HG02610 (cell line): ENCODE measurements at regions not wholly inside any gene's neighbourhood (a gene's known extent, or its start where the extent isn't known, plus 50 kb on each side); places are given as distances from the start of the nearest gene placed in this dataset.

ENCODE experiments used
- ATAC-seq: cut with Tn5 transposase; IDR thresholded peaks from one replicate; pipeline ENCODE4 v1.9.1; 2021; ENCODE audit warnings: mild to moderate bottlenecking, moderate library complexity; ENCODE audit not compliant: unreplicated experiment

DNA sequence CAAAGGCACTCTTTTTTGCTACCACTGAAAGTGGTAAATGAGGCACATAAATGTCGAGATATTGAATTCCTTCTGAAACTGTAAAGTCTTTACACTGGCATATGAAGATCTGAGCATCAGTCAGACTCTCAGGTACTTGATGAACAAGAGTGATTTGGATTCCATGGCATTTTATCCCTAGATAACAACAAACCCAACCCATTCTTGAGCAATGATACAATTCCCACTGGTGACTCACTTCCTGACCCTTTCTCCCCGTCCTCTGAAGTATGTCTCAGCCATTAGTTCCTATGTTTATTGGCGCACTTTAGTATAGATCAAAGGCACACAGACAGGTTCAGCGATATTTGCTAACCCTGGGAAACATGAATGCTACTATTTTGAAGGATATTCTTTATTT is 147.0 kb upstream of the RBFOX1 start:
- no peak for ATAC-seq

DNA sequence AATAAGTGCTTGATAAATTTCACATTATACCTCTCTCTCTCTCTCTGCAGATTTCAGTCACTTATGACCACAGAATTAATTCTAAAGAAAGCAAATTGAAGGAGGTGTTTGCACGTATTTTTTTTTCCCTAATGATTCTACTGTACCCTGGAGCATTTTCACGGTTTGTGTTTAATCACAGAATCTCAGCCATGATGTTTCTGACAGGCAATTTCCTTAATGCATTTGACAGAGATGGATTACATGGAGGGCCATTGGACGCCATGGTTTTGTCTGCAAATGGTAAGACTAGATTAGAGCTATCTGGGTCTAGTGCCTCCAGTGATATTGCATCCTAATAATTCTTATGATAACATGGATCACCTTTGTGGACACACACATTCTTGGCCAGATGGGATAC is 147.5 kb upstream of the RBFOX1 start:
- no peak for ATAC-seq

DNA sequence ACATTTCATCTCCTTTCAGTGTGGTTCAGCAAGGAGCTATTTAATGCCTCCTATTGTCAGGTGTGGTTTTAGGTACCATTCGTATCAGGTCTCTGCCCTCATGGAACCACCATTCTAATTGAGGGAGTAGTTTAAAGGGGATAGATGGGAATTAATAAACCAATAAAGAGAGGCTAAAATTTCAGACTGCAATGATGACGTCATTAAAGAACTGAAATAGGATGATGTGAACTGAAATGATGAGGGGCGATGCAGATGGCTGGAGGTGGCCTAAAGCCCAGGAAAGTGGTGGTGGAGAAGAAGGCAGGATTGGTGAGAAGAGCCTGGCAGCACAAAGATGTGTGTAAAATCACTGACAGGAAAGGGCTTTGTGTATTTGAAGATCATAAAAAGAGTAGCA is 148.9 kb upstream of the RBFOX1 start:
- ATAC-seq = no peak

DNA sequence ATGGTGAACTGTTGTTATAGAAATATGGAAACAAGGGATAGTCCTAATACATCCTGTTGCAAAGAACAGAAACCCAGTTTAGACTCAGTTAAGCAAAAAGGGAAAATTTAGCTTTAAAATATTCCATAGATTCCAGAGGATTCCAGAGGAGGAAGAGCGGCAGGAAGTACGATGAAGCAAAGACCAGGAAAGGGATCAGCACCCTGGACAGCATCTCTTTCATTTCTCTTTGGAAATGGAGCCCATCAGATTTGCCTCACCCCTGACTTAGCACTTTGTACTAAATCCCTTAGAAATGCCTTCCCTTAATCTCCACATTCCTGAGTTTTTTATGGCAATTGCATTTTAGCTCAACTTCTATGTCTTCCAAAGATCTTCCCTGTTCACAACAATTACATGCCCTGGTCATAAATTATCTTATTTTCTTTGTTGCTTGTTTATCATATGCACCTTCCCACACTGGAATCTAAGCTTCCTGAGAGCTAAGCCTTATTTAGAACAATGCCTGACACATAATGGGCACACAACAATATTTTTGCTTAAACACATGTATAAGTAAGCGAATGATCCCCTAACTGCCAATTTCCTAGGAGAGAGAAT is 150.0 kb upstream of the RBFOX1 start:
- ATAC-seq = no peak

DNA sequence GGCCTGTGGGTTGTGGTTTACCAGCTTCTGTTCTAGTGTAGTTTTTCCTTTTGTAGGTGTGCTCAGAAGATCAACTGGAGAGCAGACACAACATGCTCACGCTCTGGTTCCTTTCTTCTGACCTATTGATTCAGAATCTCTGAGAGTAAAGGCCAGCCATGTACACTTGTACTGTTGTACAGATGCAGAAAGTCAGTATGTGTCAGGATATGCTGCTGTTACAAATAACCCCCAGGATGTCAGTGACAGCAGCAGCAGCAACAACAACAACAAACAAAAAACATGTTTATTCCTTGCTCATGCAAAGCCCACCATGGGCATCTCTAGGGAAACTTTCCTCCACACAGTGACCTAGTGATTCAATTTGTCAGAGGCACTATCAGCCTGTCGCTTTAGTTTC is 154.8 kb upstream of the RBFOX1 start:
- ATAC-seq = no peak

DNA sequence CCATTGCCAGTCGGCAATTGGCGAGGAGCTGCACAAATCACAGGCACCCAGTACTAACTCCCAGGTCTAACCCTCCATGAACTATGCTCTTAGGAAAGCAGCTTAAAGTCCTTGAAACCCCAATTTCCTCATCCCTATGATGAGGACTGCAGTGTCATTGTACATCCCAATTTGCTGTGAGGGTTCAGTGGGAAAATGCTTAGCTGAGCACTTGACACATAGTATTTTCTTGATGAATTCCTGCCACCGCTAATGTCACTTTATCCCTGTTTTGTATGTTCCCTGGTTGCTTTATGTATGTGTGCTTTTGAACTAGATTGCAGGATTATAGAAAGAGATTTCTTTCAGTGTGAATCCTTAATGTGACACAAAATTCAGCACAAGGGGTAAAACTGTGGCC is 161.5 kb upstream of the RBFOX1 start:
- ATAC-seq = no peak

DNA sequence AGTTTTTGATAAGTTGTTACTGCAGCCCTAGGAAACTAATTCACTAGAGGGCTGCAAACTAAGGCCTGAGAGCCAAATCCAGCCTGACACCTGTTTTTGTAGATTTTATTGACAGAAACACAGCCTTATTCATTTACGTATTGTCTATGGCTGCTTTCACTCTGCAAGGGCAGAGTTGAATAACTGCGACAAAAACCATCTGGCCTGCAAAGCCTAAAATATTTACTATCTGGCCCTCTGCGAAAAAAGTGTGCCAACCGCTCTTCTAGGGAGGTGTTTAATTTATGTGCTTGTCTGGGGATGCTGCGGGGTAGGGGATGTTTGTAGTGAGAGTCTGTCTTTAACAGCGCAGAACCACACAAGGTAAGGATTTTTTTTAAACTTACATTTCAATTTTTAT is 165.0 kb upstream of the RBFOX1 start:
- no peak for ATAC-seq

DNA sequence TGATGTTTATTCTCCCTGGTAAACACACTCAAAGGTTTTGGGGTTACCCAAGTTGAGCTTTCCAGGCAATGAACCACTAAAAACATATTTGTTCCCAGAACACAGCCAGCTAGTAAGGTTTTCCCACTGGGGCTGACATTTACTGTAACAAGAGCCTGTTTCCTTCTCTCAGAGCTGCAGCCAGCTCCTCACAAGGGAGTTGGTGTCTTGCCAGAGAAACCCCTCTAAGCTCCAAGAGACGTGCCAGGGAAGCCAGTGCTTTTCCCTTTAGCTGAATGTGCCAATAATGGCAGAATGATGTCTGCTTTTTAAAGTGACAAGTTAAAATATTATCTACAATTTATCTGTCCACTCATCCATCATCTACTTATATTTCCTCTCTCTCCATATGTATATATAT is 170.8 kb upstream of the RBFOX1 start:
- ATAC-seq = no peak

DNA sequence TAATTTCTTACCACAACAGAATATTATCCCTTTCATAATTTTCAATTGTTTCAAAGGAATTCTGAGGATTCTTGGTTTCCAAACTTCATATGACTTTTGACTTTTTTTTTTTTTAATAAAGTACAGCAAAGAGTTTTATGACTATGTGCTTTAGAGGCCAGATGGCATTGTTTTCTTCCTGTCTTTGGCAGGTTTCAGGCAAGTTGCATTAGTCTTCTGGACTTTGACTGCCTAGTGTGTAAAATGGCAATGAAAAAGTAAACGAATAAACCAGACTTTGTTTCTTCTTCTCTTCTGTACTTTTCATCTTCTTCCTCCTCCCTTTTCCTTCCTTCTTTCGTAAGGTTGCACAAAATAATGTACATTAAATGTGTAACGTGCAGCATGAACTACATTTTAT is 172.6 kb upstream of the RBFOX1 start:
- ATAC-seq = no peak

DNA sequence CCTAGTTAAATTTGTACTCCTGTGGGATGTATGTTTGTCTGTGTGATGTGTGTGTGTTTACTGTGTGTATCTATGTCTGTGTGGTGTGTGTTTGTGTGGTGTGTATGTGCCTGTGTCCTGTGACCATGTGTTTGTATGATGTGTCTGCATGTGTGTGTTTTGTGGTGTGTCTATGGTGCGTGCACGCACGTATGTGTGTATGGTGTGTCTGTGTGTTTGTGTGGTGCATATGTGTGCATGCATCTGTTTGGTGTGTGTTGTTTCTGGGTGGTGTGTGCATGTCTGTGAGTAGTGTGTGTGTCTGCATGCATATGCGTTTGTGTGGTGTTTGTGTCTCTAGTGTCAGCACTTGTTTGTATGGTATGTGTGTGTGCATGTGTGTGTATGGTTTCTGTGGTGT is 174.2 kb upstream of the RBFOX1 start:
- no peak for ATAC-seq

DNA sequence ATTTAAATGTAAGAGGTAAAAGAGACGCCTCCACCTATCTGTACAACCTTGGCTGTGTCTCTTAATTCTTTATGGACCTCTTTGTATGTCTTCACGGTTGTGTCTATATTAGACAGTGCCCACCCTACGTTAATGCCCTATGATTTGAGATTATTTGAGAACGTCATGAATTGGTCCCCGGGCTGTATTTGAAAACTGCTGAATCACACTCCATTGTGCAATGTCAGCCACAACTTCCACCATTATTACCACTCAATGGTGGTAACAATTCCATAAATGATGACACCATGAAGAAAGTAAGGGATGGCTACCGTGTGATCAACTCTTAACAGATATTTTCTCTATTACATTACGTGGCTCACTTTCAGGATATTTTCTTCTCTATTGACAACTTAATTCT is 182.4 kb upstream of the RBFOX1 start:
- no peak for ATAC-seq

DNA sequence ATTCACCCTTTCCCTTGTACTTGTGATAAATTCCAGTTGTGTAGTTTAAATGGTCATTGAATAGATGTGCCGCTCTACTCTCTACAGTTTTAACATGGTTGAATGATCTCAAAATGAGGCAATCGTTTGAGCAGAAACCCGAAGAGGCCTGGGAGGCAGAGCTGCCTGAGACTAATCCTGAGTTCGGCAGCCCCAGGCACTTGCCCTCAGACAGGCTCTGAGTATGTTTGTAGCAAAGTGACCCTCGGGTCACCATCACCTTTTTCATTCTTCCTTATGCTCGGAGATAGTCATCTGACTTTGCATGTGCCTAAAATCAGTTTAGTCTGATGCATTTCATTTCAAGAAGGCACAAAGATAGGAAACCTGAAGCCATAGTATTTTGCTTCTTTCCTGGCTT is 184.0 kb upstream of the RBFOX1 start:
- no peak for ATAC-seq

DNA sequence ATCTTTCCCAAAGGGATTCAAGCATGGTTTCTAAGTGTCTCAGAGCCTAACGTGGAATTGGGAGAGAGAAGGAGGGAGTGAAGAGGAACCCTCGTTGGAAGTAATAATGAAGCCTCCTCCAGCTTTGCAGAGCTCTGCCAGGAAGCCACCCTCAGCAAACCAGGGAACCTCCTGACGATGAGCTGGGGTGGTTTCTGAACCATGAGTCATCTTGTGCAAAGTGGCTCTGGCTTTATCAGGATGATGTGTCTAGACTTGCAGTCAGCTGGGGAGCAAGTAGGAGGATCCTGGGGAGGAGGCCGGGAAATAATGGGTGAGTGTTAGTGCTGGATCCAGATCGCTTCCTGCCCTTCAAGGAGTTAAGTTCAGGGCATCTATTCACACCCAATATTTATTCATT is 191.7 kb upstream of the RBFOX1 start:
- ATAC-seq = no peak

DNA sequence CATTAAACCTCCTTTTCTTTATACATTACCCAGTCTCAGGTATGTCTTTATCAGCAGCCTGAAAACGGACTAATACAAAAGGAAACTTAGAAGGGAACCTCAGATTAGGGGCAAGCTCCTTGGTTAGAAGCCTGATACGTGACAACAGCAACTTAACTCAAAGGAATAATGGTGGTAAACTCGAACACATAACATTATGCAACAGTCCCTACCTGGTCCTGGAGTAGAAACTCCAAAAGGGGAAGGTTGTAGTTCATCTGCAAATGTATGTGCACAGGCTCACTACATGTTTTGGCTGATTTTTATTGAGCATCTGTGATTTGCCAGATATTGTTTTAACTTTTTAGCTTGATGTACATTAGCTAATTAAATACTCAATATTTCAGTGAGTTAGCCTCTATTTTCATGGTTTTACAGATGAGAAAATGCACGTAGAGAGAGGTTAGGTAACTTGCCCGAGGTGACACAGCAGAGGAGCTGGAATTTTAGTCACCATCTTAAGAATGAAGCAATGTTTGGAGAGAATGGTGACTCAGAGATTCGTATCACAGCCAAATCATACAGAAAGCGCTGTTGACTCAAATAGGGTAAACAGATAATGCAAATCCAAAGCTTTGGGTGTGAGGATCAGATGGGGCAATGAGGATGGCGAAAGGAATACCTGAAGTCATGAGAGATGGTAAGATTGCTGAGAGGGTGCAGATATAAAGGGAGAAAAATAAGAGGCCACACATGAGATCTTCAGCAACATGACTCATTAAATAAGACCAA is 194.9 kb upstream of the RBFOX1 start:
- no peak for ATAC-seq

DNA sequence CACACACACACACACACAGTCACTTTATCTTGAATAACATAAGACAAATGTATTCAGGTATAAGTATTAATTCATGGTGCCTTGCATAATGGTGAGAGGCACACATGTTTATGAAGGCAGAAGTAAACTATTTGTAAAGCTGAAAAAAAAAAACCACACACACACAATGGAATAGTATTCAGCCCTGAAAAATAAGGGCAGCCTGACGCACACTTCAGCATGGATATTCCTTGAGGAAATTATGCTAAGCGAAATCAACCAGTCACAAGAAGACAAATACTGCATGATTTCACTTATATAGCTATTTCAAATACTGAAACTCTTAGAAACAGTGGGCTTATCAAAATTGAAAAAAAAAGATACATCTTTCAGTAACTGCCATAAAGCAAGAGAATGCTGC is 200.2 kb upstream of the RBFOX1 start:
- ATAC-seq = no peak

DNA sequence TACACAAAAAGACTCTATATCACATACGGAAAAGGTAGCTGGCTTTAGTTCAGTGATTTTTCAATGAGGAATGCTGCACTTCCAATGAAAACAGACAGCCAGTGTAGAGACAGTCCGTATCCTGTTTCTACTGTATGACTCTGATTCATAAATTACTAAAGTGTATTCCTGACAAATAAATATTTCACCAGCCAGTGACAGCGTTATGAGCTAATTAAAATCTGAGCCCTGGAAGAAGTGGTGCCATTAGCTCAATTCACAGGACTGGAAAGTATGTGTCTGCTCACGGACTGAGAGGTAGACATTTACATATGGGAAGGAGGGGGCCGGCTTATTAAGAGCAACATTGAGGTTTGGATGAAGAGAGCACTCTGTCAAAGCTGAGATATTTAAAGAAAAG is 207.9 kb upstream of the RBFOX1 start:
- no peak for ATAC-seq

DNA sequence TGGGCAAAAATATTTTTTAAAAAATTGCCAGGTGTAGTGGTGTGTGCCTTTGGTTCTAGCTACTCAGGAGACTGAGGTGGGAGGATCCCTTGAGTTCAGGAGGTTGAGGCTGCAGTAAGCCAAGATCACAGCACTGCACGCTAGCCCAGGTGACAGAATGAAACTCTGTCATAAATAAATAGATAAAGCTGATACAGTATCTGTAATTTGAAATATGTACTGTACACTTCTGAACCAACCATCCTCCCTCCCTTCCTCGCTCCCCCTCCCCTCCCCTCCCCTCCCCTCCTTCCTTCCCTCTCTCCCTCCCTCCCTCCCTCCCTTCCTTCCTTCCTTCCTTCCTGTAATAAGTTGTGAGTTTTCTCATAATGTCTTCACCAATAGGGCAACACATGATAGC is 208.4 kb upstream of the RBFOX1 start:
- no peak for ATAC-seq

DNA sequence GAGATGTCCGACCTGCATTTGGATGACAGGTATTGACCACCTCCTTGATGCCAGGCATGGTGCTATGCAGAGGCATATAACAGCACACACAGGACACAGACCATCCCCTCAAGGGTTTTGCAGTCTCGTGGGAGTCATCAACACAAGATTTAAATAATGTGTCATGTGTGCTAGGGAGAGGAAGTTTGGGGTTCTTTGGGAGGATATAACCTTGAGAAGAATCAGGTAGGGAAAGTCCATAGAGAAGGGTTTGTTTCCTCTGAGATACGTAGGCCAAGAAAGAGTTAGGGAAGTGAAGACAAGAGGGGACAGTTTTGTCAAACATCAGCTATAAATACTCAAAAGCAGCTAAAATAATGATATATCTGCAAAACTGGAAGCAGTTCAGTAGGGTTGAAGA is 215.9 kb upstream of the RBFOX1 start:
- ATAC-seq = no peak

DNA sequence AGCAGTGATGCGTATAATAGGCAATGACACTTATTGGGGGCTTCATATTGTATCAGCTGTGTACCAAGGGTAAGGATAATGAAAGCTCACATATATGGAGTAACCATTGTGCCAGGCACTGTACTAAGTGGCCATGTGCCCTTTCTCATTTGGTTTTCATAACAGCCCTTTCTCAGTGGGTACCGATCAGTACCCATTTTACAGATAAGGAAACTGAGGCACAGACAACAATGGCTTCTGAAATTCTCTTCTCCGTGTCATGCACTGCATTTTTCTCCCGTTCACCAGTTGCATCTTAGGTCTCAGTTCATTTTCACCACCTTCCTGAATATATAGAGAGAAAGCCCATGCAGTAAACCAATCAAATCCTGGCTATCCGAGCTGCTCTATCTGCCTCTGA is 216.7 kb upstream of the RBFOX1 start:
- no peak for ATAC-seq

DNA sequence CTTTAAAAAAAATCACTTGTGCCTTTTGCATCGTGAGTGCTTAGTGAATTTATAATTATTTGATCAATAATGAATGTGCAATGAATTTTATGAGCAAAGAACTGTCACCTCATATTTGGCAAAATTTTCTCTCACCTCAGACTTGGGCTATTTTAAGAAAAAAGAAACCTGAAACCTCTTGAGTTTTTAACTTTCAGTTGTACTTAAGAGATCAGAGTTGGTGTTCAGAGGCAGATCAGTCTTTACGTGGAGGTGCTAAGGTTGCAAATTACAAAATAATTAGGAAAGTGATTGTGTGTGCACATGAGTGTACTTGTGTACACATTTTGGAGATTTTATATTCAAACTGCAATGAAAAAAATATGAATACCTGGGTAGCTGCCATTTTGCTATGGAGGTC is 218.7 kb upstream of the RBFOX1 start:
- ATAC-seq = no peak

DNA sequence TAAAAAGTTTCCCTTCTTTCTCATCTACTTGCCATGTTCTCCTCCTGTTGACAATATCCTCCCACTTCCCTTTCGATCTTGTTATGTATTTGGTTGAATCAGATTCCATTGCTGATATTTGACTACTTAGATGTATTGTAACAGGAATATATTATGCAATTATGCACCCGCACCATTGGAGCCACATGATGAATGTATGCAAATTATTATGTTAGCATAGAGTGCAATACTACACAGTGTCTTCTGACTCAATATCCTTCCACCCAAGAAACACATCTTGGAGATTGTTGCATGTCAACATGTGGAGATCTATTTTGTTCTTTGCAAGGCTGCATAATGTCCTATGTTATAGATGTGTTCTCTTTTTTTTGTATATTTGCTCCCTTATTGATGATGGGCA is 219.2 kb upstream of the RBFOX1 start:
- no peak for ATAC-seq

DNA sequence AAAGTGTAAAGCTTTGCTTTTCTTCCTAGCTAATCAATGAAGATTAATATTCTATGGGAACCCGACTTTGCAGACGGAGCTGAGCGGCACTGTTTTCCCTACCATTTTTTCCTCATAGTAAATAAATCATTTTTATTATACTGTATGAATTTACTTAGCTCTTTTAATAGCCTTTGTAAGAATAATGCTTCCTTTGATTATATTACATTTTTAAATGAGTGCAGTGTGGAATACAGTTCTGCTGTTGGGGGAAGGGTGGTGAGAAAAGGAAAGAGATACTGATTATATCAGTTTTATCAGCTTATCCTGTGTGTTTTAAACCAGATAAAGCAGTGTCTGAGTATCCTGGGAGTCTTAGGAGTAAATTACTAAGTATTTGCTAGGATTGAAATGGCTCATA is 221.4 kb upstream of the RBFOX1 start:
- no peak for ATAC-seq

DNA sequence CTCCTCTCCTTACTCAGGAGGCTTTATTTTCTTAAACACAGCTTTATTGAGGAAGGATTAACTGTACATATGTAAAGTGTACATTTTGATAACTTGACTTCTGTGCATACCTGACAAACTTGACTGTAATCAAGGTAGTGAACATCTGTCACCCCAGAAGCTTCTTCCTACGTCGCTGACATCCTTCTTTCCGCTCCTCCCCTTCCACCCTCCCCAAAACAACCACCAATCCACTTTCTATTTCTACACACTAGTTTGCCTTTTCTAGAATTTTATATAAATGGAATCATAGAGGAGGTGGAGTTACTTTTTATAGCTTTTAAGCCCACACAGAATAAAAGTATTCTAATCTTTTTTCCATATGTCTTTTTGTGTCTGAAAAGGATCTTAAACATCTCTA is 225.2 kb upstream of the RBFOX1 start:
- ATAC-seq = no peak
